Endothelial cell of umbilical vein (primary cell): ENCODE measurements at regions not wholly inside any gene's neighbourhood (a gene's known extent, or its start where the extent isn't known, plus 50 kb on each side); places are given as distances from the start of the nearest gene placed in this dataset.

Experiments
- BruUV-seq: library from RNA; stranded (reverse); fragments of 400-500 nt; replicated peaks from 2 replicates; lab custom pipeline; 2021; lab: Mats Ljungman, UMichigan
- CTCF ChIA-PET: fragments of 300-600, 350-600 bp; sonication (Branson Sonifier 250); formaldehyde crosslinking; loops from one replicate; lab custom pipeline; 2021; ENCODE audit warnings: antibody characterized with exemption, inconsistent platforms; lab: Charles Lee
- POLR2A ChIA-PET: fragments of 300-600, 350-600 bp; sonication (Branson Sonifier 250); formaldehyde crosslinking; loops from one replicate; lab custom pipeline; 2021; ENCODE audit warnings: antibody characterized with exemption, inconsistent platforms; lab: Charles Lee
- DNase-seq: peaks from one replicate; pipeline ENCODE4 v3.0.0-alpha.2; 2011; ENCODE audit warnings: low read depth, low spot score
- FAIRE-seq: peaks from 2 replicates; lab custom pipeline; 2011; peaks lifted over from hg19 to GRCh38; lab: Jason Lieb, UNC
- H2AFZ ChIP-seq: 2 replicates; pipeline ENCODE4 v1.6.0; 2012; ENCODE audit warnings: low read depth, low read length, control low read depth, inconsistent platforms
- H3K27ac ChIP-seq: 2 replicates; pipeline ENCODE4 v1.5.1; 2011; ENCODE audit warnings: low read depth, mild to moderate bottlenecking, control low read depth, low read length, moderate library complexity; ENCODE audit not compliant: insufficient read depth
- H3K27me3 ChIP-seq, 2 experiments: 2 replicates each; pipeline versions ENCODE4 v1.6.0 to v1.6.1; 2011; ENCODE audit warnings: low read length in 2 of 2, mixed read lengths in 1 of 2; ENCODE audit not compliant: control insufficient read depth in 2 of 2, insufficient read depth in 2 of 2
- H3K36me3 ChIP-seq, 2 experiments: 2 replicates in 1 of 2; 3 replicates in 1 of 2; pipeline ENCODE4 v1.5.1; 2011; ENCODE audit warnings: low read length in 2 of 2, mild to moderate bottlenecking in 1 of 2, moderate library complexity in 1 of 2; ENCODE audit not compliant: control insufficient read depth in 2 of 2, insufficient read depth in 2 of 2; ENCODE audit errors: extremely low read depth in 1 of 2
- H3K4me1 ChIP-seq: 3 replicates; pipeline ENCODE4 v1.5.1; 2011; ENCODE audit warnings: mild to moderate bottlenecking, low read length; ENCODE audit not compliant: control insufficient read depth, insufficient read depth; ENCODE audit errors: extremely low read depth
- H3K4me2 ChIP-seq: 2 replicates; pipeline ENCODE4 v1.6.1; 2011; ENCODE audit warnings: low read length, control low read depth, mixed read lengths; ENCODE audit not compliant: insufficient read depth
- H3K4me3 ChIP-seq, 3 experiments: fragments of 200-600 bp in 1 of 3; sonication (generic), shearing (Covaris generic) in 1 of 3; replicated peaks in 1 of 3; 2 replicates each; pipeline ENCODE4 v1.5.1; 2011 to 2016; ENCODE audit warnings: control low read depth in 3 of 3, low read length in 3 of 3, mild to moderate bottlenecking in 2 of 3, inconsistent platforms in 1 of 3, low read depth in 1 of 3, moderate library complexity in 1 of 3; ENCODE audit not compliant: insufficient read depth in 1 of 3
- H3K79me2 ChIP-seq: 2 replicates; pipeline ENCODE4 v1.6.0; 2012; ENCODE audit warnings: low read length, inconsistent platforms; ENCODE audit not compliant: control insufficient read depth, insufficient read depth
- H3K9ac ChIP-seq: replicated peaks from 2 replicates; pipeline ENCODE3; 2011; ENCODE audit warnings: low read length, control low read depth; ENCODE audit not compliant: insufficient read depth; ENCODE audit errors: extremely low read depth
- H3K9me1 ChIP-seq: replicated peaks from 3 replicates; pipeline ENCODE4 v1.6.0; 2011; ENCODE audit warnings: mild to moderate bottlenecking, low read length; ENCODE audit not compliant: control insufficient read depth, insufficient read depth; ENCODE audit errors: extremely low read depth
- H3K9me3 ChIP-seq: replicated peaks from 2 replicates; pipeline ENCODE4 v1.5.1; 2012; ENCODE audit warnings: low read length, inconsistent platforms; ENCODE audit not compliant: control insufficient read depth, insufficient read depth
- H4K20me1 ChIP-seq: replicated peaks from 2 replicates; pipeline ENCODE3; 2011; ENCODE audit warnings: mild to moderate bottlenecking, low read length; ENCODE audit not compliant: control insufficient read depth, insufficient read depth; ENCODE audit errors: extremely low read depth
- EZH2 ChIP-seq: IDR thresholded peaks from 2 replicates; pipeline ENCODE4 v1.6.1; 2012; ENCODE audit warnings: borderline replicate concordance, low read depth, mild to moderate bottlenecking, moderate library complexity, low read length, inconsistent platforms; ENCODE audit not compliant: severe bottlenecking
- FOS ChIP-seq: IDR thresholded peaks from 2 replicates; pipeline ENCODE4 v1.6.1; 2011; ENCODE audit warnings: mild to moderate bottlenecking, low read length, moderate library complexity, borderline replicate concordance; ENCODE audit not compliant: insufficient read depth
- GATA2 ChIP-seq: IDR thresholded peaks from 2 replicates; pipeline ENCODE4 v1.7.0; 2011; ENCODE audit warnings: low read depth, mild to moderate bottlenecking, moderate library complexity, mixed read lengths, low read length; ENCODE audit not compliant: insufficient read length, insufficient read depth
- JUN ChIP-seq: IDR thresholded peaks from 2 replicates; pipeline ENCODE4 v1.6.1; 2011; ENCODE audit warnings: borderline replicate concordance, low read depth; ENCODE audit not compliant: insufficient read length, insufficient read depth
- MYC ChIP-seq: IDR thresholded peaks from one replicate; pipeline ENCODE4 v1.6.1; 2011; ENCODE audit warnings: mild to moderate bottlenecking, low read depth, low read length
- POLR2A ChIP-seq: IDR thresholded peaks from 2 replicates; pipeline ENCODE4 v1.6.1; 2012; ENCODE audit warnings: low read depth, mild to moderate bottlenecking, control low read depth, low read length
- POLR2AphosphoS5 ChIP-seq: IDR thresholded peaks from 2 replicates; pipeline ENCODE4 v1.6.1; 2012; ENCODE audit warnings: low read depth, mild to moderate bottlenecking, control low read depth, low read length, moderate library complexity; ENCODE audit not compliant: insufficient read depth
- dilution Hi-C: fragments of 300-500 bp; cut with MboI; formaldehyde crosslinking; loops from one replicate; pipeline ENCODE4 v1.15.0; 2019; ENCODE audit warnings: low sequenced_read_pairs; ENCODE audit not compliant: extremely low pct_ligation_motif_present
- intact Hi-C: fragments of 100-400 bp; cut with micrococcal nuclease; formaldehyde crosslinking; loops from one replicate; pipeline ENCODE4 v1.10.0; 2022
- TF ChIP-seq, protein P1 (sequence below): IDR thresholded peaks from 2 replicates; pipeline ENCODE4 v1.6.1; 2011; ENCODE audit not compliant: insufficient read depth, insufficient read length
- TF ChIP-seq, protein P2 (sequence below), 2 donors: IDR thresholded peaks; 1 replicate in 1 of 2; 2 replicates in 1 of 2; pipeline ENCODE4 v1.5.1; 2011; ENCODE audit warnings: low read length in 2 of 2, mild to moderate bottlenecking in 2 of 2, moderate library complexity in 2 of 2, control low read depth in 1 of 2, inconsistent platforms in 1 of 2, low read depth in 1 of 2; ENCODE audit not compliant: insufficient read depth in 1 of 2; ENCODE audit errors: extremely low read depth in 1 of 2

DNA sequence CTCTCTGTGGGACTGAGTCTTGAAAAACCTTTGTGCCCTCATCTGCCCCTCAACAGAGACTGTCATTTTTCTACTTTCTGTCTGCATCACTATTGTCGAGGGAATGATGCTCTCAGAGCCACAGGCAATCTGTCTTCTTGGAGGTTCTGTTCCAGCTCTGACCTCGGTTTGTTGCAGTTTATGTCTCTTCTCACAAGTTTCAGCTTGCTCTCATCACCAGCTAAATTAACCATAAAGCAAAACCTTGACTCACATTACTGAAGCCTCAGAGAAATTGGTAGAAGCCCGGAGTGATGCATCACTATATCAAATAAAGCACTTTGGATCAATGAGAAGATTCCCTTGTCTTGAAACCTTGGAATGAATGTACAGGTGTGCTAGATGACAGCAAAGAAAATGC is 60.6 kb upstream of the BLID start:
- peak overlapping the region in 2 of 3 experiments; percentile 99 to 100 for H3K4me3 ChIP-seq
- dilution Hi-C loops, result no loop called here
- DNase-seq (no peak), FAIRE-seq (no peak)
- CTCF ChIA-PET, result interaction anchor here (1.2 kb wide), 1 partner anchor 22 kb away, joined by 3 read pairs; no protein-coding TSS in a partner anchor
- H4K20me1 ChIP-seq, result no peaks in the 10 kb centered on the region
- H2AFZ ChIP-seq, result no peak overlapping the region
- peaks cover 83% of the 10 kb centered on the region for H3K79me2 ChIP-seq
- H3K9me1 ChIP-seq, result no peaks in the 10 kb centered on the region
- H3K9me3 ChIP-seq, result no peaks in the 10 kb centered on the region
- H3K4me2 ChIP-seq, result peak overlapping the region; percentile 99
- POLR2A ChIA-PET, result interaction anchor here (1.2 kb wide), 1 partner anchor 12 kb away, joined by 3 read pairs; no protein-coding TSS in a partner anchor
- TF ChIP-seq MYC (no peak), FOS (no peak), EZH2 (no peak), GATA2 (no peak), POLR2AphosphoS5 (no peak), JUN (no peak), POLR2A (no peak)
- TF ChIP-seq, protein P1, sequence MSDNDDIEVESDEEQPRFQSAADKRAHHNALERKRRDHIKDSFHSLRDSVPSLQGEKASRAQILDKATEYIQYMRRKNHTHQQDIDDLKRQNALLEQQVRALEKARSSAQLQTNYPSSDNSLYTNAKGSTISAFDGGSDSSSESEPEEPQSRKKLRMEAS, result no peak
- TF ChIP-seq, protein P2, sequence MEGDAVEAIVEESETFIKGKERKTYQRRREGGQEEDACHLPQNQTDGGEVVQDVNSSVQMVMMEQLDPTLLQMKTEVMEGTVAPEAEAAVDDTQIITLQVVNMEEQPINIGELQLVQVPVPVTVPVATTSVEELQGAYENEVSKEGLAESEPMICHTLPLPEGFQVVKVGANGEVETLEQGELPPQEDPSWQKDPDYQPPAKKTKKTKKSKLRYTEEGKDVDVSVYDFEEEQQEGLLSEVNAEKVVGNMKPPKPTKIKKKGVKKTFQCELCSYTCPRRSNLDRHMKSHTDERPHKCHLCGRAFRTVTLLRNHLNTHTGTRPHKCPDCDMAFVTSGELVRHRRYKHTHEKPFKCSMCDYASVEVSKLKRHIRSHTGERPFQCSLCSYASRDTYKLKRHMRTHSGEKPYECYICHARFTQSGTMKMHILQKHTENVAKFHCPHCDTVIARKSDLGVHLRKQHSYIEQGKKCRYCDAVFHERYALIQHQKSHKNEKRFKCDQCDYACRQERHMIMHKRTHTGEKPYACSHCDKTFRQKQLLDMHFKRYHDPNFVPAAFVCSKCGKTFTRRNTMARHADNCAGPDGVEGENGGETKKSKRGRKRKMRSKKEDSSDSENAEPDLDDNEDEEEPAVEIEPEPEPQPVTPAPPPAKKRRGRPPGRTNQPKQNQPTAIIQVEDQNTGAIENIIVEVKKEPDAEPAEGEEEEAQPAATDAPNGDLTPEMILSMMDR (IDR thresholded peaks at IDR 0.05; ENCODE audit: extremely low read depth in 1 of 2, insufficient read depth in 1 of 2, low read depth in 1 of 2, low read length in 2 of 2), result no peak
- H3K36me3 ChIP-seq, result no peaks in the 10 kb centered on the region
- no peak overlapping the region for H3K27ac ChIP-seq
- peak overlapping the region; percentile 19 for H3K9ac ChIP-seq
- H3K27me3 ChIP-seq, result no peaks in the 10 kb centered on the region
- peaks cover 68% of the 10 kb centered on the region for H3K4me1 ChIP-seq
- intact Hi-C loops, result loop anchor here (1.0 kb wide), 1 partner anchor 19 kb away; no protein-coding TSS in a partner anchor
- BruUV-seq, result no TSS peak
